CD4-positive, CD25-positive, alpha-beta regulatory T cell (primary cell): ENCODE measurements at regions not wholly inside any gene's neighbourhood (a gene's known extent, or its start where the extent isn't known, plus 50 kb on each side); places are given as distances from the start of the nearest gene placed in this dataset.

Experiments used
- ATAC-seq, 2 donors: fragments of 150-1000 bp; cut with Tn5 transposase; one replicate each; pipeline ENCODE4 v1.10.0; 2021; ENCODE audit warnings: low read depth in 2 of 2, moderate number of reproducible peaks in 2 of 2, moderate library complexity in 1 of 2
- DNase-seq, 3 donors: peaks; one replicate each; pipeline versions ENCODE4 v3.0.0 to v3.0.0-alpha.2; 2012 to 2022; ENCODE audit warnings: mixed read lengths in 1 of 3
- H3K27ac ChIP-seq: one replicate; pipeline ENCODE4 v1.7.0; 2013; ENCODE audit warnings: mild to moderate bottlenecking, low read length; ENCODE audit not compliant: insufficient read depth, poor library complexity, severe bottlenecking
- H3K27me3 ChIP-seq: one replicate; pipeline ENCODE4 v1.7.0; 2013; ENCODE audit warnings: low read length; ENCODE audit not compliant: control insufficient read depth, insufficient read depth
- H3K36me3 ChIP-seq: one replicate; pipeline ENCODE4 v1.7.0; 2013; ENCODE audit warnings: mild to moderate bottlenecking, low read length, moderate library complexity; ENCODE audit not compliant: control insufficient read depth, insufficient read depth
- H3K4me1 ChIP-seq: 2 replicates; pipeline ENCODE4 v1.7.0; 2013; ENCODE audit warnings: mild to moderate bottlenecking, low read length; ENCODE audit not compliant: insufficient read depth, control insufficient read depth, poor library complexity, severe bottlenecking
- H3K4me3 ChIP-seq: one replicate; pipeline ENCODE4 v1.7.0; 2013; ENCODE audit warnings: low read depth, mild to moderate bottlenecking, low read length, moderate library complexity
- H3K9me3 ChIP-seq, 2 experiments: 1 replicate in 1 of 2; 2 replicates in 1 of 2; pipeline ENCODE4 v1.7.0; 2013; ENCODE audit warnings: low read length in 2 of 2, mild to moderate bottlenecking in 1 of 2, moderate library complexity in 1 of 2; ENCODE audit not compliant: control insufficient read depth in 2 of 2
- H3K27ac Mint-ChIP-seq, 3 donors: one replicate each; pipeline ENCODE4 v1.8.0; 2020 to 2022; ENCODE audit warnings: mild to moderate bottlenecking in 3 of 3, mixed read lengths in 3 of 3, moderate library complexity in 2 of 3
- H3K27me3 Mint-ChIP-seq: one replicate; pipeline ENCODE4 v1.8.0; 2022; ENCODE audit warnings: mild to moderate bottlenecking, mixed read lengths
- H3K36me3 Mint-ChIP-seq: one replicate; pipeline ENCODE4 v1.8.0; 2020; ENCODE audit warnings: mixed read lengths
- H3K4me1 Mint-ChIP-seq, 4 donors: one replicate each; pipeline ENCODE4 v1.8.0; 2020 to 2022; ENCODE audit warnings: mixed read lengths in 4 of 4, mild to moderate bottlenecking in 1 of 4
- H3K4me3 Mint-ChIP-seq, 4 donors: one replicate each; pipeline ENCODE4 v1.8.0; 2020 to 2022; ENCODE audit warnings: mild to moderate bottlenecking in 4 of 4, mixed read lengths in 4 of 4, moderate library complexity in 3 of 4
- H3K9me3 Mint-ChIP-seq, 7 donors: one replicate each; pipeline ENCODE4 v1.8.0; 2020 to 2022; ENCODE audit warnings: mixed read lengths in 7 of 7, mild to moderate bottlenecking in 3 of 7, moderate library complexity in 2 of 7

DNA sequence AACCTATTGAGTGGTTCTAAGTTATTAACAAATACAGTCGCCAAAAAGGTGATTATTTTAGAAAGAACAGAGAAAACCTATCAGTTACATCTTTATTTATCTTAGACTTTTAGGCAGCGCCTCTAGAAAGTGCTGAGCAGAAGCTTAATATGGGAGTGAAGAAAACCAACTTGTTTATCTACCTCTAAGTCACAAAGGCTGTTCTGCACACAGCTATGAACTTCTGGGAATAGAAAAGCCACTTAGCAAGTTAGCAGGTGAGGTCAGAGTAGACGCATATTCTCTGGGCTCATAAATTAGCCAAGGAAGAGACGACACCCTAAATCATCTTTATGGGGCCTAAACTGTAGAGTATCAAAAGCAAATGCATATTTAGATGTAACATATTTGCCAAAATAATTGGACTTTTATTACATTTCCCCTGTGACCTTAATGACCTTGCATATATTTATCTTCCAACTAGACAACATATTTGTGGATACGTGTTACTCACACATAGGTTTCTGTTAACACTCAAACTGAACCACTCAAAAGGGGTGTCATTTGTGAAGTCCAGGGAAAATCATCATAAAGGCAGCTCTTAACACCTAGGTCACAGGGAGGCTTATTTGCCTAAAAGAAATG lies 267.1 kb downstream of the ADGB start:
- Mint-ChIP-seq H3K27me3 (no peaks in the 10 kb centered on the region), H3K27ac (no peak overlapping the region)
- no peak for ATAC-seq

DNA sequence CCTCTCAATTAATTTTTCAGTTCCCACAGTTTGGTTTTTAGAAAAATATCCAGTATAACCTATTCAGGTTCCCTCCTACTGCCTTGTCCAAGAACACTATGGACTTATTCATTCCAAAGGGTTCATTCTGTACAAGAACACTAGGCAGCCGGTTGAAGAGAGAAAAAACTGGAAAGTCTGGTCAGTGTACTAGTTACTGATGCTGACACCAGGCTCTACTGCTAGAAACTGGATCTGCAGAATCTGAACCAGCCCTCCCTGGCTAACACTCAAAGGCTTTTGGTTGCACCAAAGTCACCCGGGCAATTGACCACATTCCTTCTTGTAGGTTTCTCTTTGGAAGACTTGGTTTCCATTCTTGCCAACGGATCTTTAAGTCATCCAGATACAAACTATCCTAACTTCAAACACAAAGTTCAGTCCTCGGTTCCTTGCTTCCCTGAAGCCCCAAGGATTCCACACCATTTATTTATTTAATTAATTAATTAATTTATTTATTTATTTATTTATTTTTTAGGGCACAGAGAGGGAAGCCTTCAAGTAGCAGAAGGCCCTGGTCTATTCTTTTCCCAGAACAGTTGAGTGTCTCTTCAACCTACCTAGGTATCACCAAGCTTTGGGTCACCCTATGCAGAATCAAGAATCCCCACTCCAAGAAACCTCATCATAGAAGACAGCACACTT lies 268.1 kb downstream of the ADGB start:
- H3K36me3 ChIP-seq: no peaks in the 10 kb centered on the region
- no peak for DNase-seq
- H3K27me3 ChIP-seq: no peaks in the 10 kb centered on the region
- no peak overlapping the region for H3K27ac Mint-ChIP-seq
- H3K9me3 ChIP-seq: no peaks in the 10 kb centered on the region
- no peak for ATAC-seq
- H3K27me3 Mint-ChIP-seq: no peaks in the 10 kb centered on the region
- no peaks in the 10 kb centered on the region for H3K4me1 ChIP-seq
- H3K9me3 Mint-ChIP-seq: no peaks in the 10 kb centered on the region
- no peak overlapping the region for H3K4me3 Mint-ChIP-seq
- H3K4me1 Mint-ChIP-seq: no peaks in the 10 kb centered on the region
- no peaks in the 10 kb centered on the region for H3K36me3 Mint-ChIP-seq
- H3K27ac ChIP-seq: no peak overlapping the region
- no peak overlapping the region for H3K4me3 ChIP-seq

More for the DNA sequence above, 267.1 kb downstream of the ADGB start:
- Mint-ChIP-seq H3K36me3 (no peaks in the 10 kb centered on the region), H3K4me3 (no peak overlapping the region), H3K9me3 (no peaks in the 10 kb centered on the region), H3K4me1 (no peaks in the 10 kb centered on the region)
- Histone ChIP-seq H3K4me3 (no peak overlapping the region), H3K27me3 (no peaks in the 10 kb centered on the region), H3K36me3 (no peaks in the 10 kb centered on the region), H3K4me1 (no peaks in the 10 kb centered on the region), H3K27ac (no peak overlapping the region), H3K9me3 (no peaks in the 10 kb centered on the region)
- no peak for DNase-seq

DNA sequence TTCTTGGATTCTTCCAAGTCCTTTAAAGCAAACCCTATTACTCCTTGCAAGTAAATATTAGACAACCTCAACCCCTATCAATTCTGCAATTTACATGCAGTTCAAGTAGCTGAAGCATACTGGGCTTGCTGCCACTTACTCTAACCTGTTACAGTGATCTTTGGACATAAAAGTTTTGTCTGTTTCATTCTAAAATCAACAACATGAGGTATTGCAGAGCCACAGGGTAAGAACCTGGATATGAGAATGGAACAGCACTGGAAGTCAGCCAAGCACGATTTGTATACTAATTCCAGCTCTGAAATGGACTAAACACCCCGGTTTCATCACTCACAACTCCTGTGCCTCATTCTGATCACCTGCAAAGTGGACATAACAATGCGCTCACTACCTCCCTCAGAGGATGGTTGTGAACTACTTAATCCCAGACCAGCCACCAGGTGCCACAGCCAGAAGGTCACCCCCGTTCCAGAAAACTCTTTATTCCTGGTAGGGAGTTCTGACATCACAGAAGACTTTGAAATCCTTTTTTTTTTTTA lies 270.0 kb downstream of the ADGB start:
- H3K27me3 ChIP-seq: no peaks in the 10 kb centered on the region
- Mint-ChIP-seq H3K4me1 (no peaks in the 10 kb centered on the region), H3K9me3 (no peaks in the 10 kb centered on the region), H3K4me3 (no peak overlapping the region), H3K36me3 (no peaks in the 10 kb centered on the region), H3K27me3 (no peaks in the 10 kb centered on the region), H3K27ac (no peak overlapping the region)
- no peak for ATAC-seq
- no peaks in the 10 kb centered on the region for H3K4me1 ChIP-seq
- no peaks in the 10 kb centered on the region for H3K36me3 ChIP-seq
- H3K27ac ChIP-seq: no peak overlapping the region
- DNase-seq: no peak
- no peaks in the 10 kb centered on the region for H3K9me3 ChIP-seq
- no peak overlapping the region for H3K4me3 ChIP-seq

DNA sequence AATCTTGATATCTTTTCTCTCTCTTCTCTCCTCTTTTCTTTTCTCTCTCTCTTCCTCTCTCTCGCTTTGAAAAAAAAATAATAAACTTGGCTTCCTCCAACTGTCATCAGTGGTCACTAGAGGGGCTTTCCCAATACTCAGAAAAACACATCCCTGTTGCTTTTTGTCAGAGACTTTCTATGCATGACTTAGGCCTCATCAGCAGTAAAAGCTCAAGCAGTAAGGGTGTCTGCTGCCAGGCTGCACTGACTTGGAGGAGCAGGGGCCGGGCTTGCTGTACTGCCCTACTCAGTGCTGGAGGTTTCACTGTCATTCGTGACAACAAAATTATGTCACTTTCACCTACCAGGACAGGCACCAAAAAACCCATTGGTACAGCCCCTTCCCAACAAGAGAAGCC lies 272.0 kb downstream of the ADGB start:
- DNase-seq (no peak), ATAC-seq (no peak)
- H3K9me3 ChIP-seq: no peaks in the 10 kb centered on the region
- no peak overlapping the region for H3K4me3 ChIP-seq
- no peaks in the 10 kb centered on the region for H3K36me3 Mint-ChIP-seq
- no peaks in the 10 kb centered on the region for H3K27me3 Mint-ChIP-seq
- H3K4me1 Mint-ChIP-seq: no peaks in the 10 kb centered on the region
- H3K36me3 ChIP-seq: no peaks in the 10 kb centered on the region
- H3K27ac Mint-ChIP-seq: no peak overlapping the region
- no peak overlapping the region for H3K4me3 Mint-ChIP-seq
- H3K4me1 ChIP-seq: no peaks in the 10 kb centered on the region
- H3K9me3 Mint-ChIP-seq: no peaks in the 10 kb centered on the region
- no peaks in the 10 kb centered on the region for H3K27me3 ChIP-seq
- no peak overlapping the region for H3K27ac ChIP-seq

DNA sequence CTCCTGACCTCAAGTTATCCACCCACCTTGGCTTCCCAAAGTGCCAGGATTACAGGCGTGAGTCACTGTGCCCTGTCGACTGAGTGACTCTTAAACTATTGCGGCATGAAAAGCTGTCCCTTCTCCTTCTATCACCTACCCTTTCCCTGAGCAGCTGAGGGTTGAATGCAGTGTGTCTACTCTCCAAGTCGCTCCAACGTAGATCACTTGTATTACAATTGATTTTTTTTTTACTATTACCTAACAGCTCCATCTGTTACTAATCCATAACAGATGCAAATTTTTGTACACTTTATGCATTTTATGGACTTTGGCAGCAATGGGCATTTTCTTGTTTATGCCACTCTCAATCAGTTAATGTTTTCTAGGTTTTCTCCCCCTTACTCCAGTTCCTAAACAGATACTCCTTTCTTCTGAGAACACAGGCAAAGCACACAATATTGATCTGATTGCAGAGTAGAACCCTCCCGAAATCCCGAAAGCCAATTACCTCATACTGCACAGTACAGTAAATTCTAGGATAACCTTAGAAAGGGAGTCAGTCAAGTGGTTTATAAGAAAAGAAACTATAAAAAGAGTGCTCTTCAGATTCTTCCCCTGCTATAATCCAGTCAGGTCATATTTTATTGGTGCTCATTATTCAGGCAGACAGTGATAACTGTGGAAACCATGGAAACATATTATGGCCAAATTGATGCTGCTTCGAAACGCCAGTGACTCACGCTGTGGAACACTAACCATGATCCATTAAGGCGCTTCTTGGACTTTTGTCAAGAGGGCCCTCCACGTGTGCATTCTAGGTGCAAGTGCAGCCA lies 273.0 kb downstream of the ADGB start:
- H3K4me3 Mint-ChIP-seq: no peak overlapping the region
- H3K27me3 Mint-ChIP-seq: peaks cover 4% of the 10 kb centered on the region
- H3K27ac ChIP-seq: no peak overlapping the region
- H3K27ac Mint-ChIP-seq: no peak overlapping the region
- no peaks in the 10 kb centered on the region for H3K36me3 Mint-ChIP-seq
- no peaks in the 10 kb centered on the region for H3K9me3 ChIP-seq
- H3K4me3 ChIP-seq: no peak overlapping the region
- no peak for ATAC-seq
- H3K4me1 Mint-ChIP-seq: no peaks in the 10 kb centered on the region
- H3K4me1 ChIP-seq: no peaks in the 10 kb centered on the region
- H3K9me3 Mint-ChIP-seq: peaks cover 0 to under 1% (median 0%) of the 10 kb centered on the region in 7 donors
- no peak for DNase-seq
- no peaks in the 10 kb centered on the region for H3K27me3 ChIP-seq
- no peaks in the 10 kb centered on the region for H3K36me3 ChIP-seq

DNA sequence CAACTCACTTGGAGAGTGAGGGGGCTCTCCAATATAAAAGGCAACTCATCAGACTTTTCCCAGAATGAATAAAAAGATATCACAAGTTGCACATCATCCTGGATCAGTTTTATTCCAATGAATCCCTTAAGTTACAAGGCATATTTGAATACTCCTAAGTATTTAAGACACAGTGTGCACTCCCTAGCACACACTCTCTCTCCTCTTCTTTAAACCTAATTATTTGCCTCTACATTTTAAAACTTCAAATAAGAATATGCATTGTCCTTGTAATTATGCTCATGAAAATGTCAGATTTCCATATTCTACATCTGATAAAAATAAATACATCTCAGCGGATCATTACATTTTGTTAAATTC lies 273.6 kb downstream of the ADGB start:
- Histone ChIP-seq H3K4me1 (no peaks in the 10 kb centered on the region), H3K4me3 (no peak overlapping the region), H3K36me3 (no peaks in the 10 kb centered on the region), H3K9me3 (no peaks in the 10 kb centered on the region), H3K27ac (no peak overlapping the region), H3K27me3 (no peaks in the 10 kb centered on the region)
- Mint-ChIP-seq H3K36me3 (no peaks in the 10 kb centered on the region), H3K4me1 (no peaks in the 10 kb centered on the region), H3K9me3 (peaks cover 0 to 2% (median 0%) of the 10 kb centered on the region in 7 donors), H3K27me3 (peaks cover 4% of the 10 kb centered on the region), H3K27ac (no peak overlapping the region), H3K4me3 (no peak overlapping the region)
- ATAC-seq: no peak
- DNase-seq: no peak

DNA sequence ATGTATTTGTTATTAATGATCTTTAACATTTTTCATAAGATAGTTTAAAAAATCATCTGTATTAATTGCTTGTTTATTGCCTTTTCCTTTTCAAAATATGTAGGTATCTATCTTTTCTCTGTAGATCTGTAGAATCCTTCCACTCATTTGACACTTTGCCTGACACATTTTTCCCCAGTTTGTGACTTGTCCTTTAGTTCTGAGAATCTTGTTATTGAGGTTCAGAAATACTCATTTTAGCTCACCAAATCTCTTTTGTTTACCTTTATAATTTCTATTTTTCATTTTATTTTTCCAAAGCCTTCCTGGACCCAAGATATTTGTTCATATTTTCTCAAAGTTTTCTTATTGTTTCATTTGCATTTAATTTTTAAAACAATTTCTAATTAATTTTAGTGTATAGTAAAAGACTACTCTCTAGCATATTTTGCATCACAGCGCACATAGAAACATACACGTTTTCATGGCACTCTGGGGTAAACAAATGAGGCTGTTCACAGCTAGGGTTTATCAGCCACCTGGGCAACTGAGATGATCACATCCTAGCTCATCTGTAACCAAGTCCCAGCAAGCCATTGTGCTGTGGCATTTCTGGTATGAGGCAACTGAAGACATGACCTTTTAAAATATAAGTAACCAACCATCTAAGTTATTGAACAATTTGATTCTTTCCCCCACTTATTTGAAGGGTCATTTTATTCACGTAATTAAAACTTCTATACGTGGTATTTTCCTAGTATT lies 275.7 kb downstream of the ADGB start:
- ATAC-seq: no peak
- no peak overlapping the region for H3K4me3 ChIP-seq
- Mint-ChIP-seq H3K27me3 (peaks cover 4% of the 10 kb centered on the region), H3K36me3 (no peaks in the 10 kb centered on the region), H3K4me3 (no peak overlapping the region), H3K27ac (no peak overlapping the region), H3K9me3 (peaks cover 0 to 2% (median 0%) of the 10 kb centered on the region in 7 donors), H3K4me1 (no peaks in the 10 kb centered on the region)
- no peaks in the 10 kb centered on the region for H3K4me1 ChIP-seq
- no peaks in the 10 kb centered on the region for H3K9me3 ChIP-seq
- H3K36me3 ChIP-seq: no peaks in the 10 kb centered on the region
- H3K27ac ChIP-seq: no peak overlapping the region
- DNase-seq: no peak
- H3K27me3 ChIP-seq: no peaks in the 10 kb centered on the region
